Activated CD8-positive, alpha-beta memory T cell treated with anti-CD3 and anti-CD28 coated beads for 24 hours (primary cell): ENCODE measurements at regions not wholly inside any gene's neighbourhood (a gene's known extent, or its start where the extent isn't known, plus 50 kb on each side); places are given as distances from the start of the nearest gene placed in this dataset.
A peak's percentile ranks its signal among the peaks of the same experiment; 100 is the strongest.
"Not testable (repeated sequence)": the region's sequence is repeated elsewhere in the genome, so short reads cannot be mapped to it uniquely, and the experiment has no call there.

Experiments
- DNase-seq: peaks from one replicate; pipeline ENCODE4 v3.0.0-alpha.2; 2020

DNA sequence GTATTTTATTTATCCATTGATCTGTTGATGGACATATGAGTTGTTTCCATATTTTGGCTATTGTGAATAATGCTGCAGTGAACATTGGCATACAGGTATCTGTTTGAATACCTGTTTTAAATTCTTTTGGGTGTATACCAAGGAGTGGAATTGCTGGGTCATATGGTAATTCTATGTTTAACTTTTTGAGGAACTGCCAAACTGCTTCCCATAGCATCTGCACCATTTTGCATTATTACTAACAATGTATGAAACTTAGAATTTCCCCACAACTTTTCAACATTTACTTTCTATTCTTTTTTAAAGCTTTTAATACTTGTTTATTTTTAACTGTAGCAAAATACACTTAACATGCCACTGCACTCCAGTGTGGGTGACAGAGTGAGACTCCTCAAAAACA is 57.0 kb upstream of the MSN start:
- no peak for DNase-seq

DNA sequence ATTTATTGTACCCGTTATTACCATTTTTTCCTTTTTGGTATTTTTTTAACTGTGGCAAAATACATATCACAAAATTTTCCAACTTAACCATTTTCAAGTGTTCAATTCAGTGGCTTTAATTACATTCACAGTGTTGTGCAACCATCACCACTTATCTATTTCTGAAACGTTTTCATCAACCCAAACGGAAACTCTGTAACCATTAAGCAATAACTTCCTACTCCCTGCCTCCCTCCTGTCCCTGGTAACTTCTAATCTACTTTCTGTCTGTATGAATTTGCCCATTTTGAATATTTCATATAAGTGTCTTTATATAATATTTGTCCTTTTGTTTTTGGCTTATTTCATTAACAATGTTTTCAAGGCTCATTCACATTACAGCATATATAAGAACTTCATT is 57.4 kb upstream of the MSN start:
- no peak for DNase-seq

DNA sequence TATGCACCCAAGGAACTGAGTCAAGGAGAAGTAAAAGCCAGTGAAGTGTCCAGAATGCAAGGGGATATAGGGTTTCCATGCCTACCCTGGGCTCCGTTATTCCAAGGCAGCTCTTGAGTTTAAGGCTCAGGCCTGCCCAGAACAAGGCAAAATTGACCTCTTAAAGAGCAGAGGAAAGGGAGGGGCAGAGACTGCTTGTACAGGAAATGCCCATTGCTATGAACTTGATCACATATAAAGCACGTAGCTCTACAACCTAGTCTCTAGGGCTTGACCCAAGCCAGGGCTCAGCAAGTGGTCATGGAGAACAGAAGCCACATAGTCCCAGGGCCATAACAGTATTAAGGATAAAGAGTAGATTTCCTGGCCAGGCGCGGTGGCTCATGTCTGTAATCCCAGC is 58.2 kb upstream of the MSN start:
- DNase-seq = no peak

DNA sequence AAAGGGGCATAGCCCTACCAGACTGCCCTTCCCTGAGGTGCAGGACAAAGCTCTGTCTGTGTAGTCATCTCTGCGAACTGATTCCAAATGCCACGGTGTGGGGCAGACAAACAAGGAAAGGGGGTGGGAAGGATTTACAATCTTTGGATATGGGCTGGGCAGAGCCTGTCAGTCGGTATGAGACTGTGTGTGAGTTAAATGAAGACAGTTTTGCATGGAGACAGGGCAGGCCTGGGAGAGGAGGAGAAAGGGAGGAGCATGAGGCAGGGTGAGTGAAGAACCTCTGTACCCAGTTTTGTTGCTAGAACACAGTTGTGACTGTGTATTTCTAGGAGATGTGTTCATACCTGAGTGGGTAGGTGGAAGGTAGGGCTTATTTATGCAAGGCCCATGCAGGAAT is 59.4 kb upstream of the MSN start:
- DNase-seq = no peak

DNA sequence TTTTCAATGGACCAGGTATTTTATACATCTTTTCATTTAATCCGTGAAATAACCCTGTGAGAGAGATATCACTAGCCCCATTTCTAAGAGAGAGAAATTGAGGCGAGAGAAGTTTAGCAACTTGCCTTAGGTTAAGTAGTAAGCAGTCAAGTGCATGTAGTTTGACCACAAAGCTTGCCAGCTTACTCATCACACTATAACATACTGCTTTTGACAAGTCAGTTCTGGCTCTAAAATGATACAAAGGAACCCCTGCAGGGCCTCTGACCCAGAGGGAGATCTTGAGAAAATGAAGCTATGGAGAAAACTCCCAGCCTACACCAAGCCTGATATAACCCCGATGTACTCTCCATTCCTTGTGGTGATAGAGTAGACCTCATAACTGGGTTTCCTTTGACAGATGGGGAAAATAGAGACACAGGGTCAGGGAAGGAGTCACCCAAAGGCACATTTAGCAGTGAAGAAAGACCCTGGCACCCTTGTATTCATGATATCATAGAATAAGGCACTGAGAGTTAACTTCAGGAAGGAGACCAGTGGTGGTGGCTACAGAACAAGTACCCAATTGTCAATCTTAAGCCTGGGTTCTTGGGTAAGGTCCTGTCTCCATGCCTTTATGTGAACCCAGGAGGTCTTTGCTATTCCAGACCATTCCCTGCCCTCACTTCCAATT is 60.2 kb upstream of the MSN start:
- DNase-seq = no peak

DNA sequence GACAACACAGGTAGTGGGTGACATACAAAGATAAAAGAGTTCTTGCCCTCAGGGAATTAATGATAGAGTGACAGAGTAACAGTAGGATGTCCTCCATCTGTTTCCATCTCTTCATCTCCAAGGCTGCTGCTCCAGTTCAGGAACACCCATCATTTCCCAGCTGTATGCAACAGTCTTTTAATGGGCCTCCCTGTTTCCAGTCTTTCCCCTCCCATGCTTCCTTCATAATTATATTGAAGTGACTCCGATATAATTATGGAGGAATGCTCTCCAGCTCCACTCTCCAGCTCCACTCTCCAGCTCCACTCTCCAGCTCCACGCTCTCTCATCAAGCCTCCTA is 65.3 kb upstream of the MSN start:
- DNase-seq = no peak

DNA sequence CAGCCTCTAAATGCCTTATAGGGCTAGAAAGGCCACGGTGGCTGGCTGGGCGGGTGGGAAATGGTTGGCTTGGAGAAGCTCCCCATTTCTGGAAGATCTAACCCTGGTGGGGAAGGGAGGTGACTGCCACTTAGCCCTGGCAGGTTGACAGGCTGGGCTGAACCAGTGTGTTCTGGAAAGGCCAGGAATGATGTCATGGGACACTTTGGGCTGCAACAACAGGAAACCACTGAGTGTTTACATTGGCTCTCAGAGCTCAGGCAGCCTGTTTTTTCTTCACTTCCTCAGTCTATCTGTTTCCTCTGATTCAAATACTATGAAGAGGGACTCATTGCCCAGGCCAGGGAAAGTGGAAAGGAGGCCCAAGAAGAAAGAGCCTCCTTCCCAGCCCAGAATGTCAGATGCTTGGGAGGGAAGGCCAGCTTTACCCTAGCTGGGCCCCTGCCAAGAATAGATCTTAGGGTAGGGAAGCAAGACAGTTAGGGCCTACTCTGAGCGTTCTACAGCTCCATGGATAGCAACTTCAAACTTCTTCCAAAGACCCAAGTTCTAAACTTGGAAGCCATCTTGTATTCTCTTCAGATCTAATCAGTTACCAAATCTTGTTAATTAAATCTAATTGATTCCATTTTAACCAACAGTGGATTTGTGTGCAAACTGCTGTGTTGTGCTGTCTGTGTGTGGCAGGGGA is 65.8 kb upstream of the MSN start:
- peak; percentile 66 for DNase-seq

DNA sequence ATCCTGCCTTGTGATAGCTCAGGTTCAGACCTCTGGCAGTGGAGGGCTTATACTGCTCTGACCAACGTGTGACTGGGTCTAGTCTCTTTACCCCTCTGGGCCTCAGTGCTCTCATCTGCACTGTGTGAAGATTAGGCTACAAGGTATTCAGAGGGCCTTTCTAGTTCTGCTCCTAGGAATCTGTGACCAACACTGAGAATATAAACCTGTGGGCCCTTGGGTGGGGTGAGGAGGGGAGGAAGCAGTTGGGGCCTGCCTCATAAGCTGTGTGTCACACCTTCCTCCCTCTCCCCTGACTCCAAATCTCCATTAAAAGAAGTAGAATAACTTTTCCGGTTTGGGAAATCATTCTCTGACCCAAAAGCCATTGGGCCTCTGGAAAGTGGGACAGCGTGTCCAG is 66.3 kb upstream of the MSN start:
- no peak for DNase-seq

DNA sequence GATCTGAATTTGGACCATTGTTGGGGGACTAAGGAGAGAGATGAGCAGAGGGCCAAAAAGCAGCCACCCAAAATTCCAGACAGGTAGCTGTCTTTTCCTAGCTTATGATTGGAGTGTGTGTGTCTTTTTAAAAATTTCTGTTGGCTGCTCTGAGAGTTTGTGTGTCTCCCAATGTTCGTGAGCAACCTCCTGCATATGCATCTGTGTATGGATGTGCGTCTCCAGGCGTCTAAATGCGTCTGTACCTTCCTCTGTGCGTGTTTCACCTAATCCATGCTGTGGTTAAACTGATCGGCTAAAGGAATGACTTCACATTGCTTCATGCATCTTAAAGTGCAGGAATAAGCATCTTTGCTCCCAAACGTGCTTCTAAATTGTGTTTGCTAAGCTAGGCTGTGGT is 65.5 kb upstream of the LAS1L start:
- peak; percentile 43 for DNase-seq

DNA sequence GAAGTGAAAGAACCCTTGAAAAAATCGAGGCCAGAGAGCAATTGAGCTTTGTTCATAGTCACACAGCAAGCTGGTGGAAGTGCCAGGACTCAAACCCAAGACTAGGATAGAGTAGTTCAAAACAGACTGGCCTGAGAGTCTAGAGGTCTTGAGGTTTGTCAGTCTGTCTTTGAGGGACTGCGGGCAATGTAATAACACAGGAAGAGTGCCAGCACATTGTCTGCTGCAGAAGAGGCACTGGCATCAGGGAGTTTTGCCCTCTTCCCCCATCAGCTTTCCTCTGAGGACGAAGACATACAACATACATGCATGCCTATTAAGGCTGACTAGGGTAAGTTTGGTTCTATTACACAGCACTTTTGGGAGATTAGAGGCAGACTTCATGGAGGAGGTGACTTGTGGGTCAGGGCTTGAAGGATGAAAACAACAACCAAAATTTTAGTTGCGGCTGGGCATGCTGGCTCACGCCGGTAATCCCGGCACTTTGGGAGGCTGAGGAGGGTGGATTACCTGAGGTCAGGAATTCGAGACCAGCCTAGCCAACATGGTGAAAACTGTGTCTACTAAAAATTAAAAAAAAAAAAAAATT is 64.1 kb upstream of the LAS1L start:
- peak; percentile 60 for DNase-seq

DNA sequence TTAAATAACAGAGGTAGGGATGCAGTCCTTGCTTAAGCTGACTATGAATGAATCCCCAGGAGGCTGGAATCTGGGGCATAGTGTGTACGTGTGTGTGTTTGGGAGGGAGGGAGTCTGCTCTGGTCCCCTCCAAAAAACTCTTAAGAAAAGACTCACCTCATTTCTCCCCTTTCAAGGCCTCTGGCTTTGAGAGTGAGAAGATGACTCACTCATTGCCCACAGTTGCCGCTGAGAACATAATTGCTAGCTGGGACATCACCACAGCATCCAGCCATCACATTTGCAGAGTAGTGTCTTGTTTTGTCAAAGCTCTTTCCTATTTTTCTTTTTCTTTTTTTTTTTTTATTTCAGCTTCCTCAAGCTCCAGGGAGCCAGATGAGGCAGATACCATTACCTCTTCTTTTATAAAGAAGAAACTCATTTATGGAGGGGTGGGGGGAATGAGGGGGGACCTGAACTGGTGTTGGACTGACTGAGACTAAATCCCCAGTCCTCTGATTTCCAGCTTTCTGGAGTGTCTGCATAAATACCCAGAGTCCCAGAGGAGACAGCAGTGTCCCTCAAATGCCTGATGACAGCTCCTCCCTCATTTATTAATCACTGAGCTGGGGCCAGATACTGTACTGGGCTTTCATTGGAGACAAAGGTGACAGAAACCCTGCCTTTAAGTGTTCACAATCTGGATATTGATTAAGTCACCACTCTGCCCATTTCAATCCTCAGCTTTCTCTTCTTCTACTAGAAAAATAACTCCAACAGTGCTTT is 61.9 kb upstream of the LAS1L start:
- DNase-seq = peak; percentile 72

DNA sequence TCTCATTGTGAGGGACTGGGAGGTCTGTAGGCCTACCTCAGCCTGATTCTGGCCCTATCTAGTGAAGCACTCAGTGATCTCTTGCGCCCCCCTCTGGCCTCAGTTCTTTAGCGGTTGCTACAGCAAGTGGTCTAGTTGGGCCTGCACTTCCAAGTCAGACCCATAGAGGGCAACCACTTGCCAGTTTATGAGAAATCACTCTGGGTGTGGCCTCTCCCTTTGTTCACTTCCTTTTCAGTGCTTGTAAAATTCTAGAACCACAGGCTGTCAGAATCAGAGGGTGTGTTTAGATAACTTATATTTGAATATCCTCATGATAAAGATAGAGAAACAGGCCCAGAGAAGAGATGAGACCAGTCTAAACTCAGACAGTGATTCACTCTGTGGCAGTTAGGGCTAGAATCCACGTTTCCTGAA is 60.9 kb upstream of the LAS1L start:
- DNase-seq = peak; percentile 98

DNA sequence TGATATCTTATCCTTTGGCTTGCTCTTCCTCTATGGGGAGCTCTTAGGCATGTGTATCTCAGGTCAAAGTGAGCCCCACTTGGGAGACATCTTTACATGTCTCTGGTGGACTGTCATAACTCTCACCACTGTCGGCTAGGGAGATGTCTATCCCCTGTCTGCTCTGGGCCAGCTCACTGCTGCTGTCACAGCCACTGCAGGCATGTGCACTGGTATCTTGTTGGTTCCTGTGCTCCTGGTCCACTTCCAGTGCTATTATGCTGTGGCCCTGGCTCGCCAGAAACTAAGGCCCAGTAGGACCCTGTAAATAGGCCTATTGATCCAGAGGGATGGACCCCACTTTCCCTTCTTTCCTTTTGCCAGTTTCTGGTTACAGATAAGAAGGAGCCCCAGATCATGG is 56.6 kb upstream of the LAS1L start:
- peak; percentile 53 for DNase-seq

DNA sequence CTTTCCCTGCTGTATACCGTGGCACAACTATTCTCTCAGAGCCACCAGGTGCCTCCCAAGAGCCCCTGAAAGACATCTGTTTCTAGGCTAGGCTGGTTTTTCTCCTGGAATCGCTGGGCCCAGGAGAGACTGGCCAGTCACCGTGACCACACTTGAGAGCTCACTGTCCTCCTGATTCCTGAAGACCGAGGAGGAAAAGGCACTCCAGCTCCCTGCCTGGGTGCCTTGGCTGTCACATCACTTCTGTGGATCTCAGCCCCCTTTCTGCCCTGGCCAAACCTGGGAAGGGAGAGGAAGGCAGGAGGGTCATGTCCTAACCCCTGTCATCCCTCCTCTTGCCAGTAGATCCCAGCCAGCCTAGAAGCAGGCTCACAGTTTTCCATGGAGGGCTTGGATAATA is 54.7 kb upstream of the LAS1L start:
- DNase-seq = no peak

DNA sequence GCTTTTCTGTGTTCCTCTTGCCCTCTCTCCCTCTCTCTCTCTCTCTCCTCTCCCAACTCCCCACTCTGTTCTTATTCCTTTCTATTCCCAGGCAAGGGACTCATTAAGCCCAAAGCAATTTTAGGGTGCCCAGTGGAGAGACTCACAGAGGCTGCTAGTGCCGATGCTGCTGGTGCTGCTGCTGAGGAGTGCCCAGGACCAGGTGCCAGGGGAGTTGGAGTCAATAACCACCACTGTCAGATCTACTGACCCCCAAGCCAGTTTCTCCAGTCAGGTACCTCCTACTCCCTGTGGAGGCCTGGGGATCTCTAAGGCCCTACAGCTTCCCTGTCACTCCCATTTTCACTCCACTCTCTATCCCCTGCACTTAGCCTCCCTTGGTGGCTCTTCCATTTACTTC is 54.2 kb upstream of the LAS1L start:
- no peak for DNase-seq

DNA sequence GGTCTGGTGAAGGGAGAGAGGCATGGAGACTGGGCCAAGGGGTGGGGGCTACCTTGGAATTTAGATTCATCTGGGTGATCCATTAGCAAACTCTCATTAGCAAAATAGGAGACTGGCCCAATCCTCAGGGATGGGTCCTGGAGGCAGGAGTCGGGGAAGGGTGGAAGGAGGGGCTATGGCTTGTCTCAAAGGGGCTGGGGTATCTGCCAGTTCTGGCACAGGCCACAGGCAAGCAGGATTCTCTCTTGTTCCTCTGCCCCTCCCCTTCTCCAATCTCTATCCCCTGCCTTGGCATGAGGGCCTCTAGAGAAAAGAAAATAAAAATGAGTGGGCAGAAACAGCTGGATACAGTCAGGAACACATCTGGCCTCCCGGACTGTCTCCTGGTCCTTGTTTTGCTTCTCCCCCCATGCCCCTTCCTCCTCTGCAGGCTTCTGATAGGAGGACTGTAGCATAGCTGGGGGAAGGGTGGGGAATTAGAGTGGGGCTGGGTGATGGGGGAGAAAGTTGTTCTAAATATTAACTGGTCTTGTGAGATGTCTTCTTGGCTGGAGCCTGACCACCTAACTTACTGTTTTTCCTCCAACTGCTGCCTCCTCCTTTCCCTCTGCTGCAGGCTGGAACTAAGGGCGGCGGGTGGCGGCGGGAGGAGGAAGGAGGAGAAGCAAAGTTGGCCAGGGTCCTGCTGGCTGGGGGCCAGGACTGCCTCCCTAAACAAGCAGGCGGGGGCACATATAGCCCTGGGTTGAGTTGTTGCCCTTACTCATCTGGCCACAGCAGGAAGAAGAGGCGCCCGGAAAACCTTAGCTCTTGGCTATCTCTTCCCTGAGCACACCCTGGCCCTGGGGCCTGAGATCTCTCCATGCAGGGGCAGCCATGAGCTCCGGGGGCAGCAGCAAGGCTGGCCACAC is 53.3 kb upstream of the LAS1L start:
- DNase-seq = no peak

DNA sequence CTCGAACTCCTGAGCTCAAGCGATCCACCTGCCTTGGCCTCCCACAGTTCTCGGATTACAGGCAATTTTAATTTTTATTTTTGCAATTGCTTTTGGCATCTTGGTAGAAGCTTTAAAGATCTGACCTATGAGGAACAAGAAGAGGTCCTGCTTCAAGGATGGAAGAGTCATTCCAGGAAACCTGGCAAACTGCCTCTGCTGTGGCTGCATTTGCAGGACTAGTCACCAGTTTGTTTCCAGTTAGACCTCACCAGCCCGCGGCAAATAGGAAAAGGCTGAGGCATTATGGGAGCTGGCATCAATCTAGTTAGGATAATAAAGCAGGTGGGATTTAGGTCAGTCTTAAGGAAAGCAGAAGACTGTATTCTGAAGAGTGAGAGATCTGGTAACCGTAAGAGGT is 51.9 kb upstream of the LAS1L start:
- DNase-seq = no peak

DNA sequence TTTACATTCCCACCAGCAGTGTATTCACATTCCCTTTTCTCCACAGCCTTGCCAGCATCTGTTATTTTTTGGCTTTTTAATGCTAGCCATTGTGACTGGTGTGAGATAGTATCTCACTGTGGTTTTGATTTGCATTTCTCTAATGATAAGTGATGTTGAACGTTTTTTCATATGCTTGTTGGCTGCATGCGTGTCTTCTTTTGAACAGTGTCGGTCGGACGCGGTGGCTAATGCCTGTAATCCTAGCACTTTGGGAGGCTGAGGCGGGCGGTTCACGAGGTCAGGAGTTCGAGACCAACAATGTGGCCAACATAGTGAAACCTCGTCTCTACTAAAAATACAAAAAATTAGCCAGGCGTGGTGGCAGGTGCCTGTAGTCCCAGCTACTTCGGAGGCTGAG is 50.6 kb upstream of the LAS1L start:
- not testable (repeated sequence) for DNase-seq
